GM20000 (cell line): ENCODE measurements at regions not wholly inside any gene's neighbourhood (a gene's known extent, or its start where the extent isn't known, plus 50 kb on each side); places are given as distances from the start of the nearest gene placed in this dataset.

ENCODE experiments used
- DNase-seq: peaks from one replicate; pipeline ENCODE4 v3.0.0; 2012; ENCODE audit warnings: low spot score
- CTCF ChIP-seq: IDR thresholded peaks from 2 replicates; pipeline ENCODE4 v1.5.1; 2012; ENCODE audit warnings: mild to moderate bottlenecking, control low read depth; ENCODE audit errors: extremely low read depth, missing control alignments

DNA sequence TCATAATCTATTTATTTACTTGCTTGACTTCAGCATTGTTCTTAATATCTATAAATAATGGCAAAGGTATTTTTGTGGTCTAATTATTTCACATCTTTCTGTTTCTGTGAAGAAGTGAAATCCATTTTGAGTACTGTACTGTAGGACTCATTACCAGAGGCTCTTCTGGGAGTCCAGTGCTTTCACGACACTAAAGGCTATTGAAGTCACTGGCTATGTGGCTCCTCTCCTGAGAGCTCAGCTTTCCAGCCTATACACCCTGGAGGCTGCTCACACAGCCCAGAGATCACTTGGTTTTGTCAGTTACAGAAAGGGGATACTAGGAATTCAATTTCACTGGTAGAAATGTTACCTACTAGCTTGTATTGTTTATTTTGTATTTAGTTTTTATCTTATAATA lies 547.3 kb downstream of the TAF11L14 start:
- no peak for TF ChIP-seq CTCF
- no peak for DNase-seq

- TF ChIP-seq CTCF = no peak
- DNase-seq = no peak
Observed at GRCh38 chr5:18195910-18196309, 561.6 kb downstream of the TAF11L14 start.

DNA sequence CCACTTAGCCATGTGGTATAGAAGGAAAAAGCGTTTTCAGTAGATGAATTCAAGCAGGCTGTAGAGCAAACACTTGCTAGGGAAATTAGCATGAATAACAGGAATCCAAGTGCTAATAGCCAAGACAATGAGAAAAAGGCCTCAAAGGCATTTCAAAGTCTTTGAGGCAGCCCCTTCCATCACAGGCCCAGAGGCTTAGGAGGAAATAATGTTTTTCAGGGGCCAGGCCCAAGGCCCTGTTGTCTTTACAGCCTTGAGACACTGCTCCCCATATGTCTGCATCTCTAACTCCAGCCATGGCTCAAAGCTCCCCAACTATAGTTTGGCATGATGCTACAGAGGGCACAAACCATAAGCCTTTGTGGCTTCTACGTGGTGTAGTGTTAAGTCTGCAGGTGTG lies 563.5 kb downstream of the TAF11L14 start:
- no peak for TF ChIP-seq CTCF
- no peak for DNase-seq

- TF ChIP-seq CTCF = no peak
Observed at GRCh38 chr5:18202164-18202563, 567.9 kb downstream of the TAF11L14 start.

DNA sequence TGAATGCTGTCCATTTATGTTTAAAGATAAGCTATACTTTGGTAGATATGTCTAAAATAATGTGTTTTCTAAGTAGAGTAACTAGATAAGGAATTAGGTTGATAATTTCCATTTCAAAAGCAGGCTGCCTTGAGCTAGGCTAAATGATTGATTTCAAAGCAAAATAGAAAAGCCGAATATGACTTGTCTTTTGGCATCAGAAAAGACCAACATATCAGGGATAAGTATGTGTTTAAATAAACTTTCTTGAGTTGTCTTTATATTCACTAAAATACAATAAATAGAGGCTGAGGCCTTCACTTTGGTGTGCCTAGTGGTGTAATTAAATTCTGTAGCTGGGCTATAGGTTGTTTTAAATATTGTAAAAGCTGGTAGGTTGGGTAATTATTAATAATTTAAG lies 569.0 kb downstream of the TAF11L14 start:
- DNase-seq = no peak
- no peak for TF ChIP-seq CTCF

More at GRCh38 chr5:18202164-18202563, 567.9 kb downstream of the TAF11L14 start:
- DNase-seq = no peak

DNA sequence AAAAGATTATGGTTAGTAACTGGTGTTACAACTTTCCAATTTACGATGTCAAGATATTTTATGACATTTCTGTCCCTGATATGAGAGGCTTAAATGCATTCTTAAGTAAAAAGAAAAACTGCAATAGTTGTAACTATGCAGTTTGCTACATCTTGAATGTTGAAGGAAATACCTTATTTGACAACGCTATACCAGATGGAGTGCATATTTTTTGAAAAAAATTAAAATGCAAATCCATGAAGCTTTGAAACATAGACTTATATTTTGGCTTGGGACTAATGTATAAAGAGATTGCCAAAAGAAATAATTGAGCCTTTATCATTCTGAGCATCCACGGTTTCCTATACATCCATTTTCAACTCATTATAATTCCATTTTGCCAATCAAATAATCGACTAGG lies 579.4 kb downstream of the TAF11L14 start:
- no peak for DNase-seq
- TF ChIP-seq CTCF = no peak

DNA sequence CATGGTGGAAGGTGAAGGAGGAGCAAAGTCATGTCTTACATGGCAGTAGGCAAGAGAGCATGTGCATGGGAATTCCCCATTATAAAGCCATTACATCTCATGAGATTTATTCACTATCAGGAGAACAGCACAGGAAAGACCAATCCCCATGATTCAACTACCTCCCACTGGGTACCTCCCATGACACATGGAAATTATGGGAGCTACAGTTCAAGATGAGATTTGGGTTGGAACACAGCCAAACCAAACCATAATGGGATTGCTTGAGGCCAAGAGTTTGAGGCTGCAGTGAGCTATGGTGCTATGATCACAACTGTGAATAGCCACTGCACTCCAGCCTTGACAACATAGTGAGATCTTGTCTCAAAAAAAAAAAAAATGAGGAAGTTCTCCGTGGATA lies 581.8 kb downstream of the TAF11L14 start:
- no peak for TF ChIP-seq CTCF

More for the DNA sequence above, 581.8 kb downstream of the TAF11L14 start:
- DNase-seq = no peak
